ENCODE measurements at regions not wholly inside any gene's neighbourhood (a gene's known extent, or its start where the extent isn't known, plus 50 kb on each side); places are given as distances from the start of the nearest gene placed in this dataset.
"Not testable (repeated sequence)": the region's sequence is repeated elsewhere in the genome, so short reads cannot be mapped to it uniquely, and the experiment has no call there.

GRCh38 chr3:198096015-198096414 lies 136.0 kb downstream of the LMLN start:
- FAIRE-seq (no peak), DNase-seq (ENCODE audit: low spot score) (no peak)

GRCh38 chr3:198097048-198097447 lies 137.0 kb downstream of the LMLN start:
- no peak for FAIRE-seq
- DNase-seq (ENCODE audit: low spot score) = no peak

GRCh38 chr3:198098661-198099081 lies 138.7 kb downstream of the LMLN start:
- not testable (repeated sequence) for FAIRE-seq; DNase-seq (ENCODE audit: low spot score)

- FAIRE-seq; DNase-seq (ENCODE audit: low spot score): not testable (repeated sequence)
Observed at GRCh38 chr3:198103070-198103469, 143.1 kb downstream of the LMLN start.

GRCh38 chr3:198106265-198106664 lies 146.2 kb downstream of the LMLN start:
- FAIRE-seq (no peak), DNase-seq (ENCODE audit: low spot score) (no peak)

- no peak for FAIRE-seq
- peak; percentile 37 for DNase-seq (ENCODE audit: low spot score)
Observed at GRCh38 chr3:198107840-198108734, 148.1 kb downstream of the LMLN start.

- no peak for FAIRE-seq
Observed at GRCh38 chr3:198109883-198110282, 149.9 kb downstream of the LMLN start.

GRCh38 chr3:198112031-198112430 lies 152.0 kb downstream of the LMLN start:
- FAIRE-seq = no peak

More at GRCh38 chr3:198109883-198110282, 149.9 kb downstream of the LMLN start:
- no peak for DNase-seq (ENCODE audit: low spot score)

GRCh38 chr3:198113206-198114053 lies 153.4 kb downstream of the LMLN start:
- DNase-seq (ENCODE audit: low spot score) (no peak), FAIRE-seq (no peak)

More at GRCh38 chr3:198112031-198112430, 152.0 kb downstream of the LMLN start:
- no peak for DNase-seq (ENCODE audit: low spot score)

- not testable (repeated sequence) for FAIRE-seq; DNase-seq (ENCODE audit: low spot score)
Observed at GRCh38 chr3:198114516-198114915, 154.5 kb downstream of the LMLN start.

GRCh38 chr3:198122184-198122583 lies 162.2 kb downstream of the LMLN start:
- not testable (repeated sequence) for FAIRE-seq; DNase-seq (ENCODE audit: low spot score)

- not testable (repeated sequence) for FAIRE-seq; DNase-seq (ENCODE audit: low spot score)
Observed at GRCh38 chr3:198137038-198137835, 177.2 kb downstream of the LMLN start.

GRCh38 chr3:198138205-198138604 lies 178.2 kb downstream of the LMLN start:
- DNase-seq (ENCODE audit: low spot score); FAIRE-seq: not testable (repeated sequence)

- DNase-seq (ENCODE audit: low spot score); FAIRE-seq: not testable (repeated sequence)
Observed at GRCh38 chr3:198139037-198139436, 179.0 kb downstream of the LMLN start.

- FAIRE-seq; DNase-seq (ENCODE audit: low spot score): not testable (repeated sequence)
Observed at GRCh38 chr3:198139513-198140167, 179.6 kb downstream of the LMLN start.

GRCh38 chr3:198143300-198144137 lies 183.5 kb downstream of the LMLN start:
- FAIRE-seq = not testable (repeated sequence)

GRCh38 chr3:198145231-198145784 lies 185.3 kb downstream of the LMLN start:
- FAIRE-seq; DNase-seq (ENCODE audit: low spot score): not testable (repeated sequence)

More at GRCh38 chr3:198143300-198144137, 183.5 kb downstream of the LMLN start:
- DNase-seq (ENCODE audit: low spot score) = not testable (repeated sequence)

- DNase-seq (ENCODE audit: low spot score); FAIRE-seq: not testable (repeated sequence)
Observed at GRCh38 chr3:198146070-198146469, 186.1 kb downstream of the LMLN start.
